Fibroblast of skin of right biceps (primary cell): ENCODE measurements at regions not wholly inside any gene's neighbourhood (a gene's known extent, or its start where the extent isn't known, plus 50 kb on each side); places are given as distances from the start of the nearest gene placed in this dataset.

Source experiments
- DNase-seq: peaks from one replicate; pipeline ENCODE4 v3.0.0-alpha.2; 2013

DNA sequence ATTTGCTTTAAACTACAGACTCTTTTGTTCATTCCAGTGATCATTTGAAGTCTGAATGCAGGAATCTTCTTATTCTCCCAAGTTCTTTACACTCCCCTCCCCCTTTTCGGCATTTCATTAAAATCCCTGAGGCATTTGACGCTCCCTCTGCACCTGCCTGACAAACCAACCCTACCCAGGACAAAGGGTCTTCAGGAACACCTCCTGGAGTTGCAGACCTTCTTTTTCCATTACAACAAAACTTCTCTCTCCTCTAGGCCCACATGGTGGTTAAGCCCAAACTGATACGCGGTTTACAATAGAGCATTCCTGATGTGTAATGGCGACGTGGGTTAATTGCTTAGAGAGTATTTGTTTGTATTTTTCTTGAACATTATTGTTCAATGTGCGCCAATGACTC is 367.4 kb downstream of the FBXO15 start:
- DNase-seq = no peak

DNA sequence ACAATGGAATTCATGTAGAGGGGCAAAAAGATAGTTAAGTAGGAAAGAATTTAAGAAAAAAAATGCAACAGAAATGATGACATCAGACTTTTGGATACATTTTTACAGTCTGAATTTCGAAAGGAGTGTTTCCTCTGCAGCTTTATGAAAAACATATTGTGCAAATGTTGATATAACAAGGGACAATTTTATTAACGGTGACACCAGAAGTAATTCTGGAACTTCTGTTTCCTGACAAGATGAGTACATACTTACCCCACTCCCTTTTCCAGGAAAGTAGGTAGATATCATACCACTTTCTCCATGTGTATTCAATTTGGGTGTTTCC is 369.6 kb downstream of the FBXO15 start:
- DNase-seq = peak; percentile 17

DNA sequence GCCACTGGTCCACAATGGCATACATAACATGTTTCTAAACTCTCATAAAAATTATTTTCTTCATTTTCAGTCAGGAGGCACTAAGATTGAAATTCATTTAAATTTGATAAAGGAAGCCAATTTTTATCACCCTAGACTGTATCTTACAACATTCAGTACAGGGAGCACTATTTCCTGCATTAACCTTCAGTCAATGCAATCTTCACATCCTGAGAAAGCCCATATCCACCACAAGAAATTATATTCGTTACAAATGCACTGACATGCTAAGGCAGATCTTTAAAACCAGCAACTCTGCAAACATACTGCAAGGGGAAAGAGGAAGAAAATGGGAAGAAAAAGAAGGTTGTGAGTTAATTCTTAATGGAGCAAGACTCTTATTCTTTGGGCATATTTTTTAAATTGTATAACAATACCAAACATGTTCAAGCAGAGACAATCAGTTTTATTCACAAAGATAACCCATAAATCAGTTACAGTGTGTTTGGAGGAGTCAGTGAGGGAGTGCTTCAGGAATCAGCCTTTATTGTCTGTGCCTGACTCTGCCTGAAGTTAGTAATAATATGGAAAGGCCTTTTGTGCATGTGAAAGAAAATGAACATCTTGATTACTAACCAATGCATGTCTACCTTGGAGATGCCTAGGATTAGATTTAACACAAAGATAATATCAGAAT is 370.1 kb downstream of the FBXO15 start:
- DNase-seq = no peak

DNA sequence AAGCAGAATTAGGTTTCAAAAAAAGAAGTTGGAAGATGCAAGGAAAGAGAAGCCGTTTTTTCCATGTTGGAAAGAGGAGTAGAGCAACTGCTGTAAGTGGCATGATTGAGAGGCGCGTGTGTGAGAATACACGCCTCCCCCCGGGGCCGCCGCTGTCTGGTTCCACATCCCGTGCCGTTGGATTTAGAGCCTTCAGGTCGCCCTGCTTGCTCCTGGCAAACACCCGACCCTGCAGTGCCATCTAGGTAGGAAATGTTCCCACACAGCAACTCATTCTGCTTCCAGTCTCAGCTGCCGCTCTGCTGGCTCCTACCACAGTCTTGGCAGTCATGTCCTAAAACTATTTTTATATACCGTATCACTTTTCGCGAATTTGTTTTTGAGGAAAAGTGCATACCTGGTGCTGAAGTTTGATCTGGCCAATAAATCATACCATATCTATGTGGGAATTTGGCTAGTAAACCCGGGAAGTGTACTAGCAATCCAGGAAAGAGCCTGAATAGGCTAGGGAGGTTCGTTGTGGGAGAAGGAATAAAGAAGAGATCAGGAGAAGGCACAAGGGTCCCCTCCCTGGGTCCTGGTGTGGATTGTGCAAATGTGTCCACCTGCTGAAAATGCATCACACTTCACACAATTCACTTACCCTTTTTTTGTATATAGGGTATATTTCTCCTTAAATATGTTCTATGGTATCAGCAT is 372.7 kb downstream of the FBXO15 start:
- no peak for DNase-seq

DNA sequence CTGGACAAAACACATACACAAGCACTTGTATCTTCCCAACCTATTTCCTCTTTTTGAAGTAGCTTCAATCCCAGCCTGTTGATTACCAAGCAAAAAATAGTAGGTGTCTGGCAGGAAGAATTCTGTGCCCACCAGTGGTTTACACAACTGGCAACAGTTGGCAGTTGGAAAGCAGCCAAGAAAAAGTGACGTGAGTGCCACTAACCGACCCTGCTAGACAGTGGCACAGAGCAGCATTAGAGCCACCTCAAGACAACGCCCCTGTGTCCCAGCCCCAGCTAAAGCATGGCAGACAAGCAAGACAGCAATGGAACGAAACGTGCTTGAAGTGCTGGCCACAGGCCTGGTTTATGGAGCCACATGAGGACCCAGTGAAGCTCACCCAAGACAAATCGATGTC is 379.6 kb downstream of the FBXO15 start:
- no peak for DNase-seq

DNA sequence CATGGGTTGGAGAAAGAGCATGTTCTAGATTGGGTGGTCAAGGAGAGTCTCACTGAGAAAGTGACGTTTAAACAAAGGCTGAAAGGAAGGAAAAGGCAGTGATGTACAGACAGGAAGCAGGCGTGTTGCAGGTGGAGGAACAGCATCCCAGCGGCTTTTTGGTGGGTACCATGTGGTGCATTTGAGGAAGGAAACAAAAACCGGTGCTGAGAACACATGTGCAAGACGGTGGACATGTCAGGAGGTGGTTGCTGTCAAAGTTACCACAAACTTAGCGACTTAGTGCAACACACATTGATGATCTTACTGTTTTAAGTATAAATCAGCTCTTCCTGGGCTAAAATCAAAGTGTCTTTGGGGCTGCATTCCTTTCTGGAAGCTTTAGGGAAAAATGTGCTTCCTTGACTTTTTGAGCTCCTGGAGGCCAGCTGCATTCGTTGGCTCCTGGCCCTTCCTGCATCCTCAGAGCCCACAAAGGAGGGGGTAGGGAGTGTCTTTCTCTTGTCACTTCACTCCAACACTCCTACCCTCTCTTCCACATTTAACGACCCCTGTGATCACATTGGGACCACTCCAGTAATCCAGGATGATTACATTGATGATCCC is 380.6 kb downstream of the FBXO15 start:
- peak; percentile 28 for DNase-seq

DNA sequence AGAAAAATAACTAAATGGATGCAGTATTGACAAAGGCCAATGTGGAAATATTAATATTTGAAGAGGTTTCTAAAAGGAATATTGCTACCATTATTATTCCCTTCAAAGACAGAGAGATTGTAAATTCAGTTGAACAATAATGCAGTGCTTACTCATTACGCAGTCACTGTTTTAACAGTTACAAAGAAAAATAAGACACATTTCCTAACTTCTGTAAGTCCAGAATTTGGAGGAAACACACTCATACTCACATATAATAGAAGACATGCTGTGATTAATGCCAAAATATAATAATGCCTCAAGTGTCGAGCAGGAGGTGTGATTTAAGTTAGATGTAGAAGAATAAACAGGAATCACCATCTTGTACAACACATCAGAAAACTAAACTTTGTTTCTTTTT is 389.2 kb downstream of the FBXO15 start:
- peak; percentile 37 for DNase-seq

DNA sequence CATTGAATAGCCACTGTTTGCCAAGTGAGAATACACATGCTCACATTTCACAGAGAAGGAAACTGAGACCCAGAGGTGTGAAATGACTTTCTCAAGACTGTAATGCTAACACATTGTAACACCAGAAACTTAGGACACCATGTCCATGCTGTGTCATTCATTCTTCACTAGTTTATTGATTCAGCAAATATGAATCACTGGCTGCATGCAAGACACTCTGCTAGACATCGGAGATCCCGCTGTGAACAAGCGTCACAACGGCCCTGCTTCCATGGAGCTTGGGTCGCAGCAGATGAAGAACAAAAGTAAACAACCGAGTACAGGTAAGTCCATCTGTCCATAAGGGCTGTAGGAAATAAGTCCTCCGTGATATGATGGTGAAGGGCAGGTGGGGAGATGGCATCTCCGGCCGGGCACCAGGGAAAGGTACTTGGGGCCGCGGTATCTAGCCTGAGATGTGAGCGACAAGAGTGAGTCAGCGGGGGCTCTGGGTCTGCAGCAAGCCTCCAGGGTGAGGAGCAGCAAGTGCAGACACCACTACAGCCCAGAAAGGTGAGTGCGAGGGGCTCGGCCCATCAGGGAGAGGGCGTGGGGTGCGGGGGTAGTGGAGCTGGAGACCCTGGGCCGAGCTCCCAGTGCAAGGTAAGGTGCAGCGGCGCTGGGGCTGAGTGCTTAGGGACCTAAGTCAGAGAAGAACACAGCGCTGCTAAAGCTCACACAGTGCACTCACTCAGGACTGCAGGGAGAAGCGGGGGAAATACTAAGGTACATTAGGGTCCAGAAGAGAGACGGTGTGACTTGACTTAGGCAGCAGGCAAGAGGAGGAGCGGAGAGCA is 391.2 kb downstream of the FBXO15 start:
- DNase-seq = no peak

DNA sequence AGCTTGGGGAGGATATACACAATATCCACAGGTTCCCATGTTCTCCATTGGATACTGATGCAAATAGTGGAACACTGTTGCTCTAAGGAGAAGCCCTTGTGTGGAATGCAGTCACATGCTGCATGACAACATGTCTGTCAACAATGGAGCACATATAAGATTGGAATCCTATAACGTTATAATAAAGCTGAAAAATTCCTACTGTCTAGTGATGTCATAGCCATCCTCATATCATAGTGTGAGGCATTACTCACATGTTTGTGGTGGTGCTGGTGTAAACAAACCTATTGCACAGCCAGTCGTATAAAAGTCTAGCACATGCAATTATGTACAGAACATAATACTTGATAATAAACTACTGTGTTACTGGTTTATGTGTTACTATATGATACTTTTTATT is 394.7 kb downstream of the FBXO15 start:
- DNase-seq = no peak

DNA sequence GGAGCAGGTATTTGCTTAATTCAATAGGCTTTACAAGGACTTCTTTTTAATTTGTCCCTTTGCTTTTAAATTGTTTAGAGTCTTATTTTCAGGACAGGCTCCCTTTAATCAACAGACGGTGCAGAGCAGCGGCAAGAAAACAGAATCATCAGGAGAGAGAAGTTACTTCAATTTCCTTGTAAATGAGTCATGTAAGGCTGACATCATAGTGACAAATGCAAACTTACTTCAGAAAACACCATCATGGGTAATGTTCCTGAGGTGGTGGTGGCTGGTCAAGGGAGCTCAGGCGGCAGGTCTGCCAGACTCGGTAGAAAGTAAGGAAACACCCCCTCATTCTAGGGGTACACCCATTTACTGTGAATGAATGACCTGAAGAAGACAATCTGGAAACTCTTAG is 395.1 kb downstream of the FBXO15 start:
- peak; percentile 43 for DNase-seq

DNA sequence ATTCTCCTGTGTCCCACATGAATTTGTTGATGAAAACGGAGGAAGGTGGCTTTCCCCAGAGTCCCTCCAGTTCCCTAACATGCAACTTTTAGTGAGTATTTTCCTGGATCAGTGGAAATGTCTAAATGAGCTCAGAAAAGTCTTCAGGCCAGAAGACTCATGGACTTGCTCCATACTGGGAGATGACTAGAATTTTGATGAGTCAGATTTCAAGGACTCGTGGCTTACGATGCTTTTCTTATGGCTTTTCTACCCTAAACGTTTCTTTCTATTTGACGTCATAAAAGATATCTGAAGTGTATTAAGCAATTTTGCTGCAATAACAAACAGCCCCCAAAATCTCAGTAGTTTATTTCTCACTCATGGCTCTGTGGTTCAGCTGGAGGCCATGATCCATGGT is 397.6 kb downstream of the FBXO15 start:
- DNase-seq = peak; percentile 9

DNA sequence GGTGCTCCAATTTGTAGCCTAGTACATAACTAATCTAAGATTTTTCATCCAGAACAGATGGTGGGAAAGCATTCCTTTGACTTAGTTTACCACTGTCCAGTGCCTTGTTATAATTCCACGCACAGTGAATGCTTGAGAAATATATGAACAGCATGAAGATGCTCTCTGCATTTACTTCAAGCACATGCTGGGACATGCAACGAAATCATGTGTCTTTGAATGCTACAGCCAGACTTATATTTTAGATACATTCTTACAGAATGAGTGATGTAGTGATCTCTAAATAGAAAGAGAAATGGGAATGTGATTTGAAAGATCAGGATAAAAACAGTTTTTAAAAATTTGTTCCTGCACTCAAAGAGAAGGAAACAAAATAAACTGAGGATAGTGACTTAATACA is 398.3 kb downstream of the FBXO15 start:
- DNase-seq = no peak

DNA sequence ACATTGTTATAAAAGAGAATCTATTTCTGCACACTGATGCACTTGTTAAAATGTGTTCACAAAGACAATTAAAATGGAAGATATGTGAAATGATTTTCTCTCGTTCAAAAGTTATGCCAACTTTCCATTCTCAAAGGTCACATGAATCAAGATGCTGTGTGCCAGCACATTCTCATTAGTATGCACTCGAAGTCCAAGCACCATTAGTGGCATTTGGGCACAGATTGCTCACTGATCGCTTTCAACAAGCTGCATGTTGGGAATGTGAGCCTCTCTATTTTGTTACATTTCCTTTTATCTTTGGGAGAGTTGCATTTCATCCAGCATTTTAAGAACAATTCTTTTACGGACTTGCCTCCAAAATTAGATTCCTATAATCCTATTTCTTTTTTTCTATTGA is 398.9 kb downstream of the FBXO15 start:
- DNase-seq = no peak

DNA sequence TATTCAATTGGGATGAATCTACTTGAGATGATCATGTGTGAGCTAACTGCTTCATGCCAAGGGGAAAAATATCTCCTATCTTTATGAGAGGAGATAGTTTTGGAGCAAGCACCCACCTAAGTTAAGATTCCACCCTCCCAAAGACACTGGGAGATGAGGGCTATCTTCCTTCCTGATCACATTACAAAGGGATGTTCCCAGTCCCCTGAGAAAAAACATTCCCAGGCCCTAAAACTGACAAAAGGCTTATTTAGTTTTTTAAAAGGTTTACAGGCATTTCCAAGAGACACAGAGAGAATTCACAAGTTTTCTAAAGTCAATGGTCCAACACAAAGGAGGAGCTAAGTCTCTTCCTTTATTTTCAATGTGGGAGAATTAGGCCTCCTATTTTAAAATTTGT is 401.5 kb downstream of the FBXO15 start:
- no peak for DNase-seq

DNA sequence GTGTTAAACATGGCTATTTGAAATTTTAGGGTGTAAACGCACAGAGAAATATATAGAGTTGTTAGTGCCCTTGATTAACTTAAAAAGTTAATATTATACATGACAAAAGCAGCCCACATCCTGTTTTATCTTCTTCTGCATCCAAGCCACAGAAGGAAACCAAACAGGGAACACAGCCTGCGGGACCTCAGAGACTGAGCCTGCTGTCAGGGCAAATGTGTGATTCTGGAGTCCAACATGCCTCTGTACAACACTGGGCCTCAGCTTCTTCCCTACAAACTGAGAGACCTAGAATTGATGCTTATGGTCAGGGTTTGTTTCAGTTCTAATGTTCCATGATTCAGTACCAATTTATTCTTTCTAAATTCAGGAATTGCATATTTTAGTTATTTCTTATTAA is 404.7 kb downstream of the FBXO15 start:
- DNase-seq = no peak

DNA sequence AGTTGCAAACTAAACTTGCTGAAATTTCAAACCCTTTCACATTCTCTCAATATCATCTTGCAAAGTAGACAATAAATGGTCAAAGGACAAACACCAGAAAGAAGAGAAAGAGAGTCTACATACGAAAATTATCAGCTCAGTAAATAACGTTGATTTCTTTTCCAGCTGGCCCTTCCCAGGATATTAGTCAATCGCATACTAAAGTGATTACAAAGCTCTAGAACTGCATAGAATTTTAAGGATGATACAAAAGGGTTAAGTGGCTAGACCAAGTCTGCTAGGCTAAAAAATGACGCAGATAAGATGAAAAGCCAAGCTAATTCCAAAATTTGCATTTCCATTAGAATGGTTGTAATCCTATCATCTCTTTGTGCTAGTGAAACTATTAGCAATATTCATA is 405.7 kb downstream of the FBXO15 start:
- peak; percentile 30 for DNase-seq

DNA sequence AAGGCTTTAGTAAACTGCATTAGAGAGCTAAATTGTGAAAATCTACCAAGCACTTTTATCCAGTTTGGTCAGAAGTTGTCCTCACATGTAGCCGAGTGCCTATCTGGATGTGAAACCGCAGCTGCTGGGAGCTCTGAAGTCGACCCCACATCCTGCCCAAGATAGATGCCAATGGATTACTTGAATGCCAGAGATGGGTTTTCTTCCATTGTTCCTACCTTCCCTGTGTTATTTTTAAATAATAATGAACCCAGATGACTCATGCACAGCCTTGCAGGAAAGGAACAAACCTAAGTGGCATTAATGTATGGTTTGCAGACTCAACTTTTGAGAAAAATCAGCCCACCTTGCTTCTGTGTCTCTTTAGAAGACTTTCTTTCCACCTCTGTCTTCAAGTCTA is 408.5 kb downstream of the FBXO15 start:
- DNase-seq = no peak

DNA sequence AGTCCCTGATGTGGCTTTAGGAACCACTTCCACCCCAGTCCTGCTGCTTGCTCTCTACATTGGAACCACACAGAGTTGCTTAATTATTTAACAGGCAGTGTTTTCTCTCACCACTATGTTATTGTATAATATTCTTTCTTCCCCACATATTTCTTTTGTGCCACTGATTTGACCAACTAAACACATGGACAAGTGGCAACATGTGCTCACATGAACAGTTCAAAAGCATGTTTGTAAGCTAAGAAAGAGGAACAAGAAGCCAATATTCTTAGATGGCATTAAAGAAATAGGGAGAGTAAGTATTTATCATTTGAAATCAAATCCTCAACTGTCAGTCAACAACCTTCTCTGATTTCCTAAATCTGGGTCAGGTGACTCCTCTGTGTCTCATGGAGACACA is 409.6 kb downstream of the FBXO15 start:
- DNase-seq = no peak

DNA sequence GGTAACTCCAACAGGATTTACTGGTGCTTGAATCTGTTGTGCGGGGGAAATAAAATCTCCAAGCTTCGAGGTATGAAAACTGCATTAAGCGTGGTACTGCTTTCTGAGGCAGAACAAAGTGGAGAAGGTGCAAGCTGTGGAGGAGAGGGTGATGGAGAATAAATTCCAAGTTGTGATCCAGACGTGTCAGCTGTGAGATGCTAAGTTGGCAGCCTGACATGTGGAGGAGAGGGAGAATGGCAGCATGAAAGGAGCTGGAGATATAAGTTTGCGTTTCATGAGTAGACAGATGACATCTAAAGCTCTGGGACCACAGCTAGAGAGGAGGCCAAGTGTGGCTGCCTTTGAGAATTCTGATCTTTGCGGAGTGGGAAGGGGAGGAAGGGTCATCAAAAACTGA is 411.8 kb downstream of the FBXO15 start:
- no peak for DNase-seq

DNA sequence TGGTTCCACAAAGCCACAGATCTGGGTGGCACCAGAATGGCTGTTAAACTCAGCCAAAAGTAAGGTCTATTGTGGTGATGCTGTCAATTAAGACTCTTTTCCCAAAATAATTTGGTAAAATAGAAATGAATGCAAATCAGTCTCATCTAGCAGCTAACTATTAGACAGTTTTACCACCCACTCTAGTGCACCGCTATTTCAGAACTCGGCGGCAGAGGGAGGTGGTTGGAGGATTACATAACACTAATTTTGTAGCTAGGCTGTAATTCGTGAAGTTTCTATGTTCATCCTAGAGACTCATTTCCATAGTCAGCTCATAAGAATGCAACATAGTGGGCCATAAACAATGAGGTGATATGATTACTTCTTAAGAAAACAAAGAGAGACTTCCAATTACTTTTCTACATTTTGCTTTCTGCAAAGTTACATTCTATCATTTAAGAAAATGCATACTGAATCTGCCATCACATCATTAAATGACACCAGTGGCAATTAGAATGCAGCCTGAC is 413.8 kb downstream of the FBXO15 start:
- DNase-seq = no peak

DNA sequence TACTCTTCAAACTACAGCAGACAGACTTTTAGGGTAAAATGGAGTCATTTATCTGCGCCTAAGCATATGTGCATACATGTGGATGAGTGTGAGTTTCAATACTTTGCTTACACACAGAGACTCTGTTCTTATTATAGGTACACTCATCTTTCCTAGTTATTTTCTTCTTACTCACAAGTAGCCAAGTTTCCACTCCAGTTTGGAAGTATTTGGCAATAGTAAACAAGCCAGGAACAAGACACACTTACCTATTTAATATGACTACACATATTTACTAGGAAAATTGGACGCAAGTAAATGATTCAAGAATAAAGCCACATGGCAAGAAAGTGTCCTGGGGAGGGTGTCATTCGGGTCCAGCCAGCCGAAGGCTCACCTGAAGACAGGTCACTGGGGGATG is 414.3 kb downstream of the FBXO15 start:
- DNase-seq = no peak

DNA sequence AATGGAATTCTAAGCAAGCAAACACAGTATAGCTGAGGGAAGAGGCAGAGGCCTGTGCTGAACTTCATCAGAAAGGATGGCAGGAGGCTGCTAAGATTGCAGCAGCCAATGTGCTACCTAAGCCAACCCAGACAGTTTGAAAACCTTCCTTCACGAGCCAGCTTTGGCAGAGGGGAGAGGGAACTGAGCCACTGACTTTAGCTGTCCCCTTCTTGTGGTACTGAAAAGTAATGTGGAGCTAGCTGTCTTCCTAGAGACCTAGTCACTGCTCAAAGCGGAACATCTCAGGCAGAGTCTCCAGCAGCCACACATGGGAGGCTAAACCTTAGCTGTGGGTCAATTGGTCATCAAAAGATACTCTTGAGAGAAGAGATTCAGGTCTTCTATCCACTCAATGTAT is 419.0 kb downstream of the FBXO15 start:
- no peak for DNase-seq

DNA sequence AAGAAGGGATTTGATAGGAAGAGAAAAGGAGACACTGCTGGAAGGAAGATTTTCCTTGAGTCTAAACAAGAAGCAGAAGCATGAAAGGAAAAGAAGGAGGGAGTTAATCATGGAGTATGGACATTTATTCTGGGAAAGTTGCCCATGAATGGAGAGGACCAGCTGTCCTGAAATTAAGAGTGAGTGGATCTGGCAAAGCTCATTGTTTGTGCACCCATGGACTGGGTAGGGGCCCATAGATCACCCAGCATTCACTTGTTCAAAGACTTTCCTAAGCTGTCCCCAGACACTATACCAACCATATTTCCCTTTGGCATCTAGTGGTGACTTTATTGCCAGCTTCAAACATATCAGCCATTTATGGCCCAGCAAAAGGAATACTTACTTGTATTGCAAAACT is 422.7 kb downstream of the FBXO15 start:
- DNase-seq = peak; percentile 3

DNA sequence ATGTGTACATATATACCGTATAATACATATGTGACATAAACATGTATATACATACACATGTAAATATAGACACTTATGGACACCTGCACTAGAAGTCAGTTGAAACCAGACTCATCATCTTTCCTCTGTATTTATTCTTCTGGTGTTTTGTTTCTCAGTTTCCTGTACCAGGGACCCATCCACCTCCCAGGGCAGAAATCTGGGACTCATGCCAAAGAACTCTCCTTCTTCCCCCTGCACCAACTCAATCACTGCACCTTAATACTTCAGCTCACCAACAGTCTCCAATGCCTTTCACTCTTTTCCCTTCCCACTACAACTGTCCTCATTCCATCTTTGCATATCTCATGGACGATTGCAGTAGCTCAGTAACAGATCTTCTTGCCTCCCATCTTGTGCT is 428.0 kb downstream of the FBXO15 start:
- DNase-seq = no peak
